Stimulated activated CD8-positive, alpha-beta memory T cell treated with anti-CD3 and anti-CD28 coated beads, Interleukin-12 subunit alpha, Interleukin-12 subunit beta, amount 100 ng/mL, for 1 hour (primary cell): ENCODE measurements at regions not wholly inside any gene's neighbourhood (a gene's known extent, or its start where the extent isn't known, plus 50 kb on each side); places are given as distances from the start of the nearest gene placed in this dataset.

ENCODE experiments used
- DNase-seq: peaks from one replicate; pipeline ENCODE4 v3.0.0-alpha.2; 2020; ENCODE audit warnings: low read depth

GRCh38 chr9:106616026-106616425, 246.9 kb upstream of the ZNF462 start:
- DNase-seq = no peak

GRCh38 chr9:106616851-106617345, 246.1 kb upstream of the ZNF462 start:
- no peak for DNase-seq

- no peak for DNase-seq
Measured at GRCh38 chr9:106619211-106619610, 243.8 kb upstream of the ZNF462 start.

- DNase-seq = no peak
Measured at GRCh38 chr9:106620081-106620480, 242.9 kb upstream of the ZNF462 start.

GRCh38 chr9:106620866-106621265, 242.1 kb upstream of the ZNF462 start:
- no peak for DNase-seq

GRCh38 chr9:106621313-106622163, 241.4 kb upstream of the ZNF462 start:
- no peak for DNase-seq

GRCh38 chr9:106622164-106622487, 240.8 kb upstream of the ZNF462 start:
- no peak for DNase-seq

- DNase-seq = no peak
Measured at GRCh38 chr9:106623558-106623957, 239.4 kb upstream of the ZNF462 start.

GRCh38 chr9:106625259-106625789, 237.6 kb upstream of the ZNF462 start:
- DNase-seq = no peak

- no peak for DNase-seq
Measured at GRCh38 chr9:106626936-106627335, 236.0 kb upstream of the ZNF462 start.

- DNase-seq = no peak
Measured at GRCh38 chr9:106632621-106633020, 230.3 kb upstream of the ZNF462 start.

- no peak for DNase-seq
Measured at GRCh38 chr9:106634183-106634582, 228.8 kb upstream of the ZNF462 start.

GRCh38 chr9:106634641-106635040, 228.3 kb upstream of the ZNF462 start:
- DNase-seq = no peak

GRCh38 chr9:106637486-106637885, 225.5 kb upstream of the ZNF462 start:
- no peak for DNase-seq

- DNase-seq = no peak
Measured at GRCh38 chr9:106639873-106640568, 222.9 kb upstream of the ZNF462 start.

- no peak for DNase-seq
Measured at GRCh38 chr9:106643211-106643930, 219.6 kb upstream of the ZNF462 start.

- no peak for DNase-seq
Measured at GRCh38 chr9:106644661-106645060, 218.3 kb upstream of the ZNF462 start.

GRCh38 chr9:106648799-106649198, 214.2 kb upstream of the ZNF462 start:
- no peak for DNase-seq

- no peak for DNase-seq
Measured at GRCh38 chr9:106649664-106650063, 213.3 kb upstream of the ZNF462 start.

- DNase-seq = no peak
Measured at GRCh38 chr9:106653213-106653612, 209.8 kb upstream of the ZNF462 start.

GRCh38 chr9:106655966-106656365, 207.0 kb upstream of the ZNF462 start:
- DNase-seq = no peak

GRCh38 chr9:106657926-106658325, 205.0 kb upstream of the ZNF462 start:
- no peak for DNase-seq

GRCh38 chr9:106668534-106668933, 194.4 kb upstream of the ZNF462 start:
- no peak for DNase-seq
